Activated CD8-positive, alpha-beta T cell treated with anti-CD3 and anti-CD28 coated beads for 36 hours (primary cell): ENCODE measurements at regions not wholly inside any gene's neighbourhood (a gene's known extent, or its start where the extent isn't known, plus 50 kb on each side); places are given as distances from the start of the nearest gene placed in this dataset.

ENCODE experiments used
- ATAC-seq: fragments of 200-7000 bp; cut with Tn5 transposase; one replicate; pipeline ENCODE4 v1.10.0; 2021; ENCODE audit warnings: mild to moderate bottlenecking, moderate library complexity
- CTCF ChIA-PET: fragments of 350-600 bp; sonication (Branson Sonifier 250); formaldehyde crosslinking; loops from one replicate; lab custom pipeline; 2021; ENCODE audit warnings: antibody characterized with exemption; lab: Charles Lee
- POLR2A ChIA-PET: fragments of 350-600 bp; sonication (Branson Sonifier 250); formaldehyde crosslinking; loops from one replicate; lab custom pipeline; 2021; ENCODE audit warnings: antibody characterized with exemption; lab: Charles Lee
- DNase-seq: peaks from one replicate; pipeline ENCODE4 v3.0.0-alpha.2; 2020
- H3K27ac Mint-ChIP-seq: one replicate; pipeline ENCODE4 v1.8.0; 2021; ENCODE audit warnings: mild to moderate bottlenecking, mixed read lengths
- H3K27me3 Mint-ChIP-seq: one replicate; pipeline ENCODE4 v1.8.0; 2021; ENCODE audit warnings: mixed read lengths
- H3K36me3 Mint-ChIP-seq: one replicate; pipeline ENCODE4 v1.8.0; 2021; ENCODE audit warnings: low read depth, mixed read lengths
- H3K4me1 Mint-ChIP-seq: one replicate; pipeline ENCODE4 v1.8.0; 2021; ENCODE audit warnings: low read depth, mixed read lengths
- H3K4me3 Mint-ChIP-seq: one replicate; pipeline ENCODE4 v1.8.0; 2021; ENCODE audit warnings: mild to moderate bottlenecking, moderate library complexity, mixed read lengths
- H3K9me3 Mint-ChIP-seq: one replicate; pipeline ENCODE4 v1.8.0; 2021; ENCODE audit warnings: mixed read lengths
- CTCF ChIP-seq: fragments of 200-600 bp; IDR thresholded peaks from one replicate; pipeline ENCODE4 v1.8.0; 2022; ENCODE audit warnings: antibody characterized with exemption, mild to moderate bottlenecking
- intact Hi-C: fragments of 100-400 bp; cut with micrococcal nuclease; formaldehyde crosslinking; loops from one replicate; pipeline ENCODE4 v1.10.0; 2022

GRCh38 chr5:96196407-96196806 lies 234.8 kb upstream of the ELL2 start:
- TF ChIP-seq CTCF = no peak
- Mint-ChIP-seq H3K27ac (no peak overlapping the region), H3K27me3 (peaks cover 9% of the 10 kb centered on the region), H3K4me3 (no peak overlapping the region), H3K36me3 (no peaks in the 10 kb centered on the region), H3K9me3 (no peaks in the 10 kb centered on the region), H3K4me1 (no peaks in the 10 kb centered on the region)
- ChIA-PET CTCF (interaction anchor here (1.1 to 1.2 kb wide), 2 partner anchors 190 to 399 kb away, joined by 3 to 4 read pairs; no protein-coding TSS in a partner anchor), POLR2A (no interaction called here)
- DNase-seq (no peak), ATAC-seq (no peak)
- intact Hi-C loops = no loop called here

GRCh38 chr5:96195123-96195522 lies 233.5 kb upstream of the ELL2 start:
- H3K4me1 Mint-ChIP-seq = no peaks in the 10 kb centered on the region
- H3K36me3 Mint-ChIP-seq = no peaks in the 10 kb centered on the region
- POLR2A ChIA-PET = no interaction called here
- H3K9me3 Mint-ChIP-seq = no peaks in the 10 kb centered on the region
- intact Hi-C loops = no loop called here
- CTCF ChIA-PET = no interaction called here
- no peak for ATAC-seq
- peaks cover 11% of the 10 kb centered on the region for H3K27me3 Mint-ChIP-seq
- TF ChIP-seq CTCF = no peak
- DNase-seq = no peak
- H3K27ac Mint-ChIP-seq = no peak overlapping the region
- no peak overlapping the region for H3K4me3 Mint-ChIP-seq

- Mint-ChIP-seq H3K36me3 (no peaks in the 10 kb centered on the region), H3K9me3 (no peaks in the 10 kb centered on the region), H3K27me3 (peaks cover 11% of the 10 kb centered on the region), H3K4me1 (no peaks in the 10 kb centered on the region), H3K4me3 (no peak overlapping the region), H3K27ac (no peak overlapping the region)
- no peak for DNase-seq
- no peak for TF ChIP-seq CTCF
- ChIA-PET CTCF (no interaction called here), POLR2A (no interaction called here)
- intact Hi-C loops = no loop called here
- ATAC-seq = no peak
Observed at GRCh38 chr5:96194593-96194992, 232.9 kb upstream of the ELL2 start.

GRCh38 chr5:96193946-96194345 lies 232.3 kb upstream of the ELL2 start:
- ChIA-PET POLR2A (no interaction called here), CTCF (interaction anchor here (1.5 kb wide), 1 partner anchor 142 kb away, joined by 5 read pairs; no protein-coding TSS in a partner anchor)
- Mint-ChIP-seq H3K9me3 (no peaks in the 10 kb centered on the region), H3K4me3 (no peak overlapping the region), H3K27me3 (peaks cover 16% of the 10 kb centered on the region), H3K36me3 (no peaks in the 10 kb centered on the region), H3K4me1 (no peaks in the 10 kb centered on the region), H3K27ac (no peak overlapping the region)
- ATAC-seq (no peak), DNase-seq (no peak)
- intact Hi-C loops = no loop called here
- no peak for TF ChIP-seq CTCF

- POLR2A ChIA-PET = no interaction called here
- Mint-ChIP-seq H3K4me1 (no peaks in the 10 kb centered on the region), H3K9me3 (no peaks in the 10 kb centered on the region), H3K27me3 (peaks cover 18% of the 10 kb centered on the region), H3K27ac (no peak overlapping the region), H3K36me3 (no peaks in the 10 kb centered on the region), H3K4me3 (no peak overlapping the region)
- TF ChIP-seq CTCF = no peak
- ATAC-seq = no peak
- intact Hi-C loops = no loop called here
- CTCF ChIA-PET = no interaction called here
- DNase-seq = no peak
Observed at GRCh38 chr5:96189987-96190386, 228.3 kb upstream of the ELL2 start.
